IMR-90 (cell line): ENCODE measurements at regions not wholly inside any gene's neighbourhood (a gene's known extent, or its start where the extent isn't known, plus 50 kb on each side); places are given as distances from the start of the nearest gene placed in this dataset.

Source experiments
- FOS ChIP-seq: fragments of 150-350 bp; IDR thresholded peaks from 2 replicates; pipeline ENCODE4 v1.6.1; 2016; ENCODE audit warnings: low read depth, low read length
- MXI1 ChIP-seq: IDR thresholded peaks from 2 replicates; pipeline ENCODE4 v1.6.1; 2012; ENCODE audit warnings: low read depth, mild to moderate bottlenecking, low read length, moderate library complexity, borderline replicate concordance
- NFE2L2 ChIP-seq: fragments of 150-350 bp; IDR thresholded peaks from 2 replicates; pipeline ENCODE4 v1.6.1; 2016; ENCODE audit warnings: low read depth, mild to moderate bottlenecking, low read length
- POLR2A ChIP-seq: IDR thresholded peaks from 2 replicates; pipeline ENCODE4 v1.6.1; 2012; ENCODE audit warnings: mild to moderate bottlenecking, low read depth, low read length
- RAD21 ChIP-seq: IDR thresholded peaks from 2 replicates; pipeline ENCODE4 v1.6.1; 2012; ENCODE audit warnings: low read length, improper control_type of control experiment
- RFX5 ChIP-seq: IDR thresholded peaks from 2 replicates; pipeline ENCODE4 v1.8.0; 2012; ENCODE audit warnings: low read depth, mild to moderate bottlenecking, low read length, moderate library complexity
- TF ChIP-seq, protein P1 (sequence below): conservative IDR thresholded peaks from 2 replicates; pipeline ENCODE4 v1.5.1; 2012; ENCODE audit warnings: mild to moderate bottlenecking, low read depth, low read length, improper control_type of control experiment
- TF ChIP-seq, protein P2 (sequence below): fragments of 150-350 bp; IDR thresholded peaks from 2 replicates; pipeline ENCODE4 v1.6.1; 2016; ENCODE audit warnings: low read depth, mild to moderate bottlenecking, low read length, moderate library complexity, borderline replicate concordance

DNA sequence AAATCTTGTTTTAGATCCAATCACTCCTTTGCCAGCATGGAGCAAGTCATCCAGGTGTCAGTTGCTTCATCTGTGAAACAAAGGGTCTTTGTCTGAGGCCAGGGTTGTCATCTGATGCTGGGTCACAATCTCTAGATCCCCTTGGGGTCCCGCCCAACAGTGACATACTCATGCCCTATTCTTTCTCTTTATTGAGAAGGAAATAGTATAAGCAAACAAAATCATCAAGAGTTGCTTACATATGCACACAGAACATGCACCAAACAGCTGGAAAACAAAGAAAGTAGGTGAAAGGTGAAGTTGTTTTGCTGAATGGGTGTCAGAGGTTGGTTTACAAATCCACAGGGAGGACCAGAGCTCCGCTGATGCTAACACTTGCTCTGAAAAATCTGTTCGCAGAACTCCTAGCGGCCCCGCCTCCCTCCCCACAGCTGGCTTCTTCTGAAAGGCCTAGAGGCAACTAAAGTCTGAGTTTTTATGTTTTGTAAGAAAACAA, 106.1 kb upstream of the SLC44A1 start:
- TF ChIP-seq NFE2L2: no peak
- TF ChIP-seq, protein P1, sequence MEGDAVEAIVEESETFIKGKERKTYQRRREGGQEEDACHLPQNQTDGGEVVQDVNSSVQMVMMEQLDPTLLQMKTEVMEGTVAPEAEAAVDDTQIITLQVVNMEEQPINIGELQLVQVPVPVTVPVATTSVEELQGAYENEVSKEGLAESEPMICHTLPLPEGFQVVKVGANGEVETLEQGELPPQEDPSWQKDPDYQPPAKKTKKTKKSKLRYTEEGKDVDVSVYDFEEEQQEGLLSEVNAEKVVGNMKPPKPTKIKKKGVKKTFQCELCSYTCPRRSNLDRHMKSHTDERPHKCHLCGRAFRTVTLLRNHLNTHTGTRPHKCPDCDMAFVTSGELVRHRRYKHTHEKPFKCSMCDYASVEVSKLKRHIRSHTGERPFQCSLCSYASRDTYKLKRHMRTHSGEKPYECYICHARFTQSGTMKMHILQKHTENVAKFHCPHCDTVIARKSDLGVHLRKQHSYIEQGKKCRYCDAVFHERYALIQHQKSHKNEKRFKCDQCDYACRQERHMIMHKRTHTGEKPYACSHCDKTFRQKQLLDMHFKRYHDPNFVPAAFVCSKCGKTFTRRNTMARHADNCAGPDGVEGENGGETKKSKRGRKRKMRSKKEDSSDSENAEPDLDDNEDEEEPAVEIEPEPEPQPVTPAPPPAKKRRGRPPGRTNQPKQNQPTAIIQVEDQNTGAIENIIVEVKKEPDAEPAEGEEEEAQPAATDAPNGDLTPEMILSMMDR: no peak
- no peak for TF ChIP-seq RFX5
- TF ChIP-seq POLR2A: no peak
- no peak for TF ChIP-seq MXI1
- no peak for TF ChIP-seq RAD21
- TF ChIP-seq, protein P2, sequence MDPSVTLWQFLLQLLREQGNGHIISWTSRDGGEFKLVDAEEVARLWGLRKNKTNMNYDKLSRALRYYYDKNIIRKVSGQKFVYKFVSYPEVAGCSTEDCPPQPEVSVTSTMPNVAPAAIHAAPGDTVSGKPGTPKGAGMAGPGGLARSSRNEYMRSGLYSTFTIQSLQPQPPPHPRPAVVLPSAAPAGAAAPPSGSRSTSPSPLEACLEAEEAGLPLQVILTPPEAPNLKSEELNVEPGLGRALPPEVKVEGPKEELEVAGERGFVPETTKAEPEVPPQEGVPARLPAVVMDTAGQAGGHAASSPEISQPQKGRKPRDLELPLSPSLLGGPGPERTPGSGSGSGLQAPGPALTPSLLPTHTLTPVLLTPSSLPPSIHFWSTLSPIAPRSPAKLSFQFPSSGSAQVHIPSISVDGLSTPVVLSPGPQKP: no peak
- no peak for TF ChIP-seq FOS
